Cardiac muscle cell (in vitro differentiated cells and primary cell): ENCODE measurements at regions not wholly inside any gene's neighbourhood (a gene's known extent, or its start where the extent isn't known, plus 50 kb on each side); places are given as distances from the start of the nearest gene placed in this dataset.

ENCODE experiments used
- DNase-seq, 2 donors: peaks; one replicate each; pipeline versions ENCODE4 v3.0.0 to v3.0.0-alpha.2; 2010 to 2017; ENCODE audit warnings: low read depth in 1 of 2, low spot score in 1 of 2
- H3K27ac ChIP-seq: fragments of 200-600 bp; sonication (generic); 2 replicates; pipeline ENCODE4 v1.5.1; 2016
- H3K27me3 ChIP-seq: fragments of 200-600 bp; sonication (generic); 2 replicates; pipeline ENCODE4 v1.6.0; 2016; ENCODE audit warnings: control low read depth
- H3K36me3 ChIP-seq: fragments of 200-600 bp; sonication (generic); 2 replicates; pipeline ENCODE4 v1.5.1; 2016; ENCODE audit warnings: control low read depth
- H3K4me1 ChIP-seq: fragments of 200-600 bp; sonication (generic); 2 replicates; pipeline ENCODE4 v1.8.1; 2017; ENCODE audit warnings: low read depth, mild to moderate bottlenecking, mixed run types
- H3K4me3 ChIP-seq: fragments of 200-600 bp; sonication (generic); 2 replicates; pipeline ENCODE4 v1.5.1; 2016; ENCODE audit warnings: mild to moderate bottlenecking
- H3K9me3 ChIP-seq: fragments of 200-600 bp; sonication (generic); 2 replicates; pipeline ENCODE4 v1.5.1; 2017; ENCODE audit warnings: low read depth, mild to moderate bottlenecking, control low read depth
- CTCF ChIP-seq: IDR thresholded peaks from 2 replicates; pipeline ENCODE4 v1.5.1; 2012; ENCODE audit warnings: low read depth, mild to moderate bottlenecking, low read length

- H3K27me3 ChIP-seq = no peaks in the 10 kb centered on the region
- no peaks in the 10 kb centered on the region for H3K4me1 ChIP-seq
- no peak overlapping the region for H3K27ac ChIP-seq
- no peak for DNase-seq
- H3K36me3 ChIP-seq = no peaks in the 10 kb centered on the region
- no peak for TF ChIP-seq CTCF
- no peak overlapping the region for H3K4me3 ChIP-seq
- H3K9me3 ChIP-seq = no peaks in the 10 kb centered on the region
Measured at GRCh38 chr2:129263939-129264338, 715.5 kb upstream of the RAB6C start.

GRCh38 chr2:129267559-129267958, 711.9 kb upstream of the RAB6C start:
- H3K27me3 ChIP-seq = no peaks in the 10 kb centered on the region
- no peaks in the 10 kb centered on the region for H3K36me3 ChIP-seq
- no peak for DNase-seq
- H3K27ac ChIP-seq = no peak overlapping the region
- H3K4me3 ChIP-seq = no peak overlapping the region
- H3K4me1 ChIP-seq = no peaks in the 10 kb centered on the region
- H3K9me3 ChIP-seq = no peaks in the 10 kb centered on the region
- TF ChIP-seq CTCF = no peak

- TF ChIP-seq CTCF = no peak
- Histone ChIP-seq H3K27me3 (no peaks in the 10 kb centered on the region), H3K9me3 (no peaks in the 10 kb centered on the region), H3K4me3 (no peak overlapping the region), H3K36me3 (no peaks in the 10 kb centered on the region), H3K4me1 (no peaks in the 10 kb centered on the region), H3K27ac (no peak overlapping the region)
- no peak for DNase-seq
Measured at GRCh38 chr2:129273266-129274037, 706.0 kb upstream of the RAB6C start.

- H3K27me3 ChIP-seq = no peaks in the 10 kb centered on the region
- H3K4me3 ChIP-seq = no peak overlapping the region
- H3K36me3 ChIP-seq = no peaks in the 10 kb centered on the region
- DNase-seq = no peak
- H3K27ac ChIP-seq = no peak overlapping the region
- TF ChIP-seq CTCF = no peak
- no peaks in the 10 kb centered on the region for H3K4me1 ChIP-seq
- H3K9me3 ChIP-seq = no peaks in the 10 kb centered on the region
Measured at GRCh38 chr2:129274038-129274415, 705.4 kb upstream of the RAB6C start.

GRCh38 chr2:129274918-129275317, 704.5 kb upstream of the RAB6C start:
- no peak for TF ChIP-seq CTCF
- DNase-seq = no peak
- Histone ChIP-seq H3K27ac (no peak overlapping the region), H3K27me3 (no peaks in the 10 kb centered on the region), H3K4me1 (no peaks in the 10 kb centered on the region), H3K9me3 (no peaks in the 10 kb centered on the region), H3K4me3 (no peak overlapping the region), H3K36me3 (no peaks in the 10 kb centered on the region)

- H3K4me1 ChIP-seq = no peaks in the 10 kb centered on the region
- no peak for DNase-seq
- H3K27me3 ChIP-seq = no peaks in the 10 kb centered on the region
- H3K9me3 ChIP-seq = no peaks in the 10 kb centered on the region
- H3K27ac ChIP-seq = no peak overlapping the region
- H3K4me3 ChIP-seq = no peak overlapping the region
- TF ChIP-seq CTCF = no peak
- H3K36me3 ChIP-seq = no peaks in the 10 kb centered on the region
Measured at GRCh38 chr2:129275706-129276105, 703.8 kb upstream of the RAB6C start.
